IMR-90 (cell line): ENCODE measurements at regions not wholly inside any gene's neighbourhood (a gene's known extent, or its start where the extent isn't known, plus 50 kb on each side); places are given as distances from the start of the nearest gene placed in this dataset.

ENCODE experiments used
- ATAC-seq: fragments of 200-7000 bp; cut with Tn5 transposase; 2 replicates; pipeline ENCODE4 v1.9.1; 2020; ENCODE audit warnings: low read depth, mild to moderate bottlenecking, moderate library complexity
- BruUV-seq: library from RNA; stranded (reverse); fragments of 400-500 nt; replicated peaks from 2 replicates; lab custom pipeline; 2021; lab: Mats Ljungman, UMichigan
- CTCF ChIA-PET: fragments of 300-600 bp; formaldehyde crosslinking; extraction: SDS; loops from one replicate; lab custom pipeline; 2021; ENCODE audit warnings: antibody characterized with exemption; lab: Yijun Ruan, JAX
- POLR2A ChIA-PET: fragments of 300-600 bp; sonication (Branson Sonifier 250); formaldehyde crosslinking; loops from one replicate; lab custom pipeline; 2022; ENCODE audit warnings: antibody characterized with exemption; ENCODE audit not compliant: unreplicated experiment; lab: Charles Lee
- DNase-seq: peaks from one replicate; pipeline ENCODE4 v3.0.0; 2013
- H2AFZ ChIP-seq: replicated peaks from 2 replicates; pipeline ENCODE3; 2013; ENCODE audit warnings: low read length, mild to moderate bottlenecking; ENCODE audit not compliant: poor library complexity
- H2AK5ac ChIP-seq: 2 replicates; pipeline ENCODE4 v1.6.1; 2013; ENCODE audit warnings: low read depth, low read length, inconsistent platforms
- H2AK9ac ChIP-seq: replicated peaks from 2 replicates; pipeline ENCODE3; 2013; ENCODE audit warnings: mild to moderate bottlenecking, low read depth, low read length, moderate library complexity; ENCODE audit not compliant: poor library complexity
- H2BK120ac ChIP-seq: 2 replicates; pipeline ENCODE4 v1.6.1; 2013; ENCODE audit warnings: low read depth, low read length, inconsistent platforms
- H2BK15ac ChIP-seq: 3 replicates; pipeline ENCODE4 v1.6.1; 2013; ENCODE audit warnings: low read depth, low read length, inconsistent platforms
- H2BK20ac ChIP-seq: 2 replicates; pipeline ENCODE4 v1.6.1; 2013; ENCODE audit warnings: low read depth, mild to moderate bottlenecking, inconsistent platforms, low read length, moderate library complexity
- H2BK5ac ChIP-seq: 2 replicates; pipeline ENCODE4 v1.6.1; 2013; ENCODE audit warnings: mild to moderate bottlenecking, low read depth, low read length, inconsistent platforms; ENCODE audit not compliant: poor library complexity, severe bottlenecking
- H3K14ac ChIP-seq: replicated peaks from 2 replicates; pipeline ENCODE4 v1.6.1; 2013; ENCODE audit warnings: low read depth, low read length, inconsistent platforms
- H3K18ac ChIP-seq: 2 replicates; pipeline ENCODE4 v1.6.1; 2013; ENCODE audit warnings: low read depth, low read length, control low read depth
- H3K23ac ChIP-seq: 2 replicates; pipeline ENCODE4 v1.6.1; 2013; ENCODE audit warnings: low read depth, low read length, inconsistent platforms
- H3K27ac ChIP-seq: 2 replicates; pipeline ENCODE4 v1.5.1; 2013; ENCODE audit warnings: mild to moderate bottlenecking, control low read depth, low read length; ENCODE audit not compliant: insufficient read depth
- H3K27me3 ChIP-seq: 2 replicates; pipeline ENCODE4 v1.6.1; 2013; ENCODE audit warnings: low read length; ENCODE audit not compliant: control insufficient read depth, insufficient read depth
- H3K36me3 ChIP-seq: 2 replicates; pipeline ENCODE4 v1.6.1; 2013; ENCODE audit warnings: low read length, mixed read lengths; ENCODE audit not compliant: control insufficient read depth, insufficient read depth
- H3K4ac ChIP-seq: 2 replicates; pipeline ENCODE4 v1.6.1; 2013; ENCODE audit warnings: low read depth, low read length, inconsistent platforms
- H3K4me1 ChIP-seq: 2 replicates; pipeline ENCODE4 v1.6.1; 2013; ENCODE audit warnings: low read length, mixed read lengths; ENCODE audit not compliant: control insufficient read depth, insufficient read depth
- H3K4me2 ChIP-seq: 2 replicates; pipeline ENCODE4 v1.6.1; 2013; ENCODE audit warnings: low read depth, mild to moderate bottlenecking, control low read depth, low read length, moderate library complexity
- H3K4me3 ChIP-seq: 2 replicates; pipeline ENCODE4 v1.5.1; 2013; ENCODE audit warnings: low read depth, mild to moderate bottlenecking, control low read depth, low read length, moderate library complexity; ENCODE audit not compliant: insufficient read depth
- H3K56ac ChIP-seq: 2 replicates; pipeline ENCODE4 v1.6.1; 2013; ENCODE audit warnings: low read length, inconsistent platforms; ENCODE audit not compliant: insufficient read depth; ENCODE audit errors: extremely low read depth
- H3K79me1 ChIP-seq, 2 experiments: 2 replicates each; pipeline ENCODE4 v1.6.1; 2013; ENCODE audit warnings: low read length in 2 of 2, inconsistent platforms in 1 of 2, low read depth in 1 of 2
- H3K9ac ChIP-seq: 2 replicates; pipeline ENCODE4 v1.6.1; 2013; ENCODE audit warnings: low read depth, low read length, control low read depth
- H3K9me1 ChIP-seq: 2 replicates; pipeline ENCODE4 v1.6.1; 2013; ENCODE audit warnings: low read length, inconsistent platforms; ENCODE audit not compliant: insufficient read depth
- H3K9me3 ChIP-seq: 2 replicates; pipeline ENCODE4 v1.6.1; 2013; ENCODE audit warnings: low read length; ENCODE audit not compliant: control insufficient read depth, insufficient read depth
- H4K20me1 ChIP-seq: 2 replicates; pipeline ENCODE4 v1.6.1; 2013; ENCODE audit warnings: low read length, inconsistent platforms; ENCODE audit not compliant: insufficient read depth
- H4K5ac ChIP-seq: 2 replicates; pipeline ENCODE4 v1.6.1; 2013; ENCODE audit warnings: mild to moderate bottlenecking, low read depth, low read length, control low read depth
- H4K8ac ChIP-seq, 2 experiments: 2 replicates each; pipeline ENCODE4 v1.6.1; 2013; ENCODE audit warnings: low read depth in 2 of 2, low read length in 2 of 2, control low read depth in 1 of 2, inconsistent platforms in 1 of 2
- H4K91ac ChIP-seq: 2 replicates; pipeline ENCODE4 v1.6.1; 2013; ENCODE audit warnings: low read depth, low read length, inconsistent platforms; ENCODE audit not compliant: insufficient read depth
- BHLHE40 ChIP-seq: fragments of 150-350 bp; IDR thresholded peaks from 2 replicates; pipeline ENCODE4 v1.6.1; 2016; ENCODE audit warnings: mild to moderate bottlenecking, low read depth, low read length
- CEBPB ChIP-seq: IDR thresholded peaks from 2 replicates; pipeline ENCODE4 v1.6.1; 2012; ENCODE audit warnings: low read depth, low read length, improper control_type of control experiment
- CHD1 ChIP-seq: IDR thresholded peaks from 2 replicates; pipeline ENCODE4 v1.6.1; 2012; ENCODE audit warnings: low read depth, low read length, improper control_type of control experiment
- CTCF ChIP-seq: conservative IDR thresholded peaks from 2 replicates; pipeline ENCODE4 v1.5.1; 2012; ENCODE audit warnings: mild to moderate bottlenecking, low read depth, low read length, improper control_type of control experiment
- ELK1 ChIP-seq: fragments of 150-350 bp; IDR thresholded peaks from 2 replicates; pipeline ENCODE4 v1.6.1; 2016; ENCODE audit warnings: low read depth, mild to moderate bottlenecking, low read length, moderate library complexity, borderline replicate concordance
- FOS ChIP-seq: fragments of 150-350 bp; IDR thresholded peaks from 2 replicates; pipeline ENCODE4 v1.6.1; 2016; ENCODE audit warnings: low read depth, low read length
- MAFK ChIP-seq: IDR thresholded peaks from 2 replicates; pipeline ENCODE4 v1.6.1; 2012; ENCODE audit warnings: low read depth, low read length, improper control_type of control experiment
- MAZ ChIP-seq: IDR thresholded peaks from 2 replicates; pipeline ENCODE4 v1.6.1; 2012; ENCODE audit warnings: low read depth, mild to moderate bottlenecking, low read length, improper control_type of control experiment, moderate library complexity, borderline replicate concordance
- MXI1 ChIP-seq: IDR thresholded peaks from 2 replicates; pipeline ENCODE4 v1.6.1; 2012; ENCODE audit warnings: low read depth, mild to moderate bottlenecking, low read length, moderate library complexity, borderline replicate concordance
- POLR2A ChIP-seq: IDR thresholded peaks from 2 replicates; pipeline ENCODE4 v1.6.1; 2012; ENCODE audit warnings: mild to moderate bottlenecking, low read depth, low read length
- RAD21 ChIP-seq: IDR thresholded peaks from 2 replicates; pipeline ENCODE4 v1.6.1; 2012; ENCODE audit warnings: low read length, improper control_type of control experiment
- RCOR1 ChIP-seq: IDR thresholded peaks from 2 replicates; pipeline ENCODE4 v1.6.1; 2012; ENCODE audit warnings: mild to moderate bottlenecking, low read length, improper control_type of control experiment; ENCODE audit not compliant: insufficient replicate concordance
- RFX5 ChIP-seq: IDR thresholded peaks from 2 replicates; pipeline ENCODE4 v1.8.0; 2012; ENCODE audit warnings: low read depth, mild to moderate bottlenecking, low read length, moderate library complexity
- SMC3 ChIP-seq: fragments of 150-350 bp; IDR thresholded peaks from 2 replicates; pipeline ENCODE4 v1.6.1; 2016; ENCODE audit warnings: low read depth, mild to moderate bottlenecking, antibody characterized with exemption, low read length, moderate library complexity
- WGBS, 2 experiments: methylation state at CpG; one replicate each; pipeline versions ENCODE4 v1.1.5 to v1.1.7; 2013; ENCODE audit warnings: missing lambda C conversion rate in 2 of 2; ENCODE audit not compliant: insufficient read length in 1 of 2; ENCODE audit errors: extremely low coverage in 2 of 2; 5-methylcytosine and 5-hydroxymethylcytosine counted together
- dilution Hi-C: fragments of 300-500 bp; cut with HindIII; formaldehyde crosslinking; loops from one replicate; pipeline ENCODE4 v1.14.3; 2018; ENCODE audit warnings: low sequenced_read_pairs; ENCODE audit not compliant: unreplicated experiment
- in situ Hi-C: fragments of 300-500 bp; cut with MboI; formaldehyde crosslinking; loops from 3 replicates; pipeline ENCODE4 v1.14.3; 2019; ENCODE audit warnings: low sequenced_read_pairs, inconsistent platforms, mixed read lengths
- intact Hi-C: fragments of 100-400 bp; cut with micrococcal nuclease; formaldehyde crosslinking; loops from 2 replicates; pipeline ENCODE4 v1.10.0; 2022

- ChIA-PET POLR2A (no interaction called here), CTCF (no interaction called here)
- H3K4ac ChIP-seq, result no peak overlapping the region
- H4K91ac ChIP-seq, result no peak overlapping the region
- H3K4me1 ChIP-seq, result no peaks in the 10 kb centered on the region
- intact Hi-C loops, result no loop called here
- ATAC-seq (no peak), DNase-seq (no peak)
- H2AFZ ChIP-seq, result no peak overlapping the region
- H2BK120ac ChIP-seq, result no peak overlapping the region
- H3K27me3 ChIP-seq, result no peaks in the 10 kb centered on the region
- H3K9ac ChIP-seq, result no peak overlapping the region
- no peak overlapping the region for H3K18ac ChIP-seq
- H2BK20ac ChIP-seq, result no peak overlapping the region
- H3K4me3 ChIP-seq, result no peak overlapping the region
- H3K23ac ChIP-seq, result no peak overlapping the region
- TF ChIP-seq MAFK (no peak), POLR2A (no peak), MAZ (no peak), ELK1 (no peak), RAD21 (no peak), MXI1 (no peak), CEBPB (no peak), RCOR1 (no peak), CHD1 (no peak), CTCF (no peak), BHLHE40 (no peak), SMC3 (no peak), RFX5 (no peak), FOS (no peak)
- no peak overlapping the region for H4K5ac ChIP-seq
- H2AK5ac ChIP-seq, result no peak overlapping the region
- H3K36me3 ChIP-seq, result no peaks in the 10 kb centered on the region
- no peak overlapping the region for H4K8ac ChIP-seq
- no CpG with 5 or more reads among the region's 2 CpGs for WGBS, 2 experiments
- no peaks in the 10 kb centered on the region for H3K9me1 ChIP-seq
- H3K9me3 ChIP-seq, result no peaks in the 10 kb centered on the region
- no peak overlapping the region for H2BK5ac ChIP-seq
- H4K20me1 ChIP-seq, result no peaks in the 10 kb centered on the region
- in situ Hi-C loops, result no loop called here
- no peak overlapping the region for H2AK9ac ChIP-seq
- no peak overlapping the region for H3K56ac ChIP-seq
- no peak overlapping the region for H3K14ac ChIP-seq
- no peaks in the 10 kb centered on the region for H3K79me1 ChIP-seq
- no peak overlapping the region for H3K27ac ChIP-seq
- dilution Hi-C loops, result no loop called here
- no peak overlapping the region for H2BK15ac ChIP-seq
- BruUV-seq, result no TSS peak
- no peak overlapping the region for H3K4me2 ChIP-seq
Measured at GRCh38 chr13:57075588-57075987, 65.1 kb upstream of the PRR20A start.
